Ishikawa (cell line): ENCODE measurements at regions not wholly inside any gene's neighbourhood (a gene's known extent, or its start where the extent isn't known, plus 50 kb on each side); places are given as distances from the start of the nearest gene placed in this dataset.

Experiments used
- CEBPB ChIP-seq: IDR thresholded peaks from 2 replicates; pipeline ENCODE4 v1.6.1; 2012
- EGR1 ChIP-seq: IDR thresholded peaks from 2 replicates; pipeline ENCODE4 v1.6.1; 2012
- EP300 ChIP-seq: IDR thresholded peaks from 2 replicates; pipeline ENCODE4 v1.6.1; 2012; ENCODE audit warnings: borderline replicate concordance
- FOXM1 ChIP-seq: IDR thresholded peaks from 2 replicates; pipeline ENCODE4 v1.6.1; 2012; ENCODE audit warnings: low read depth, borderline replicate concordance
- RAD21 ChIP-seq: IDR thresholded peaks from 2 replicates; pipeline ENCODE4 v1.6.1; 2012; ENCODE audit warnings: low read depth
- TAF1 ChIP-seq: IDR thresholded peaks from 2 replicates; pipeline ENCODE4 v1.6.1; 2012; ENCODE audit warnings: low read depth, mild to moderate bottlenecking
- YY1 ChIP-seq: IDR thresholded peaks from 2 replicates; pipeline ENCODE4 v1.6.1; 2012; ENCODE audit warnings: low read depth
- TF ChIP-seq, protein P1 (sequence below): IDR thresholded peaks from 2 replicates; pipeline ENCODE4 v1.6.1; 2012; ENCODE audit warnings: low read depth, mild to moderate bottlenecking
- TF ChIP-seq, protein P2 (sequence below): IDR thresholded peaks from 2 replicates; pipeline ENCODE4 v1.6.1; 2012

DNA sequence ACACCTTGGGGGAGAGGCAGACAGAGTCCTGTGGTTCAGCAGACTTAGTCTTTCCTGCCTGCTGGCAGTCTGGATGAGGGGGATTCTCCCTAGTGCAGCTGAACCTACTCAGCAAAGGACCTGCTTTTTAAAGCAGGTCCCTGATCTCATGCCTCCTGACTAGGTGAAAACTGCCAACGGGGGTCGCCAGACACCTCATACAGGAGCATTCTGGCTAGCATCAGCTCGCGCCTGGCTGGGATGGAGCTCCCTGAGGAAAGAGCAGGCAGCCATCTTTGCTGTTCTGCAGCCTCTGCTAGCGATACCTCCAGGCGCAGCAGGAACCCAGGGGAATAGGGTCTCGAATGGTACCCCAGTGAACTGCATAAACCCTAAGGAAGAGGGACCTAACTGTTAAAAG is 225.2 kb downstream of the CDH9 start:
- TF ChIP-seq FOXM1 (no peak), EP300 (no peak), CEBPB (no peak), YY1 (no peak), TAF1 (no peak), EGR1 (no peak), RAD21 (no peak)
- TF ChIP-seq, protein P1, sequence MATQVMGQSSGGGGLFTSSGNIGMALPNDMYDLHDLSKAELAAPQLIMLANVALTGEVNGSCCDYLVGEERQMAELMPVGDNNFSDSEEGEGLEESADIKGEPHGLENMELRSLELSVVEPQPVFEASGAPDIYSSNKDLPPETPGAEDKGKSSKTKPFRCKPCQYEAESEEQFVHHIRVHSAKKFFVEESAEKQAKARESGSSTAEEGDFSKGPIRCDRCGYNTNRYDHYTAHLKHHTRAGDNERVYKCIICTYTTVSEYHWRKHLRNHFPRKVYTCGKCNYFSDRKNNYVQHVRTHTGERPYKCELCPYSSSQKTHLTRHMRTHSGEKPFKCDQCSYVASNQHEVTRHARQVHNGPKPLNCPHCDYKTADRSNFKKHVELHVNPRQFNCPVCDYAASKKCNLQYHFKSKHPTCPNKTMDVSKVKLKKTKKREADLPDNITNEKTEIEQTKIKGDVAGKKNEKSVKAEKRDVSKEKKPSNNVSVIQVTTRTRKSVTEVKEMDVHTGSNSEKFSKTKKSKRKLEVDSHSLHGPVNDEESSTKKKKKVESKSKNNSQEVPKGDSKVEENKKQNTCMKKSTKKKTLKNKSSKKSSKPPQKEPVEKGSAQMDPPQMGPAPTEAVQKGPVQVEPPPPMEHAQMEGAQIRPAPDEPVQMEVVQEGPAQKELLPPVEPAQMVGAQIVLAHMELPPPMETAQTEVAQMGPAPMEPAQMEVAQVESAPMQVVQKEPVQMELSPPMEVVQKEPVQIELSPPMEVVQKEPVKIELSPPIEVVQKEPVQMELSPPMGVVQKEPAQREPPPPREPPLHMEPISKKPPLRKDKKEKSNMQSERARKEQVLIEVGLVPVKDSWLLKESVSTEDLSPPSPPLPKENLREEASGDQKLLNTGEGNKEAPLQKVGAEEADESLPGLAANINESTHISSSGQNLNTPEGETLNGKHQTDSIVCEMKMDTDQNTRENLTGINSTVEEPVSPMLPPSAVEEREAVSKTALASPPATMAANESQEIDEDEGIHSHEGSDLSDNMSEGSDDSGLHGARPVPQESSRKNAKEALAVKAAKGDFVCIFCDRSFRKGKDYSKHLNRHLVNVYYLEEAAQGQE: no peak
- TF ChIP-seq, protein P2, sequence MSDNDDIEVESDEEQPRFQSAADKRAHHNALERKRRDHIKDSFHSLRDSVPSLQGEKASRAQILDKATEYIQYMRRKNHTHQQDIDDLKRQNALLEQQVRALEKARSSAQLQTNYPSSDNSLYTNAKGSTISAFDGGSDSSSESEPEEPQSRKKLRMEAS: no peak
